ENCODE measurements at regions not wholly inside any gene's neighbourhood (a gene's known extent, or its start where the extent isn't known, plus 50 kb on each side); places are given as distances from the start of the nearest gene placed in this dataset.
"Not testable (repeated sequence)": the region's sequence is repeated elsewhere in the genome, so short reads cannot be mapped to it uniquely, and the experiment has no call there.

DNA sequence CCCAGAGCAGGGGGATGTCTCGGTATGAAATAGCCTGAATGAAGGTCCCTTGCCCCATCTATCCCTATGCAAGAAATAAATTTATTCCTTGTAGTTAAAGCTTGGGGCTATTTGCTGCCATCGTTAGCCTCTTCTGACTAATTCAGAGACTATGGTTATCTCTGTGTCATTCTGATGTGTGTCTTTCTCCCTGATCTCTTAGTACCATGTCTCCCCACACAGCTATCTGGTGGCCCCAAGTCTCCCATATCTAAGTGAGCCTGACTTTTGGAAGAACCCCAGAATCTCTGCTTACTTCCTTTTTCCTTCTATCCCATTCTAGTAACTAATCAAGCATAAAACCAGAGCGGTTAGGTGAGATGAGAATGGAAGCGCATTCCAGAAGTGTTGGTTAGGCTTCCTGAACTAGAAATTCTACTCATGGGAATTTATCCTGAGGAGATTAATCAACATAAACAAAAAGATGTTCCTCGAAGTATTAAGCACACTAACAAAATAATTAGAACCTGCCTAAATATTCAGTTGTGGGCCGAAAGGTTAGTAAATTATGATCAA is 71.4 kb upstream of the BMAL1 start:
- DNase-seq = no peak
- in situ Hi-C loops (cut with HindIII; ENCODE audit: low pct_ligation_motif_present, low pct_unique_long_range_greater_than_20kb, low sequenced_read_pairs) = loop anchor here (25.0 kb wide), 1 partner anchor 131 kb away; no protein-coding TSS in a partner anchor

DNA sequence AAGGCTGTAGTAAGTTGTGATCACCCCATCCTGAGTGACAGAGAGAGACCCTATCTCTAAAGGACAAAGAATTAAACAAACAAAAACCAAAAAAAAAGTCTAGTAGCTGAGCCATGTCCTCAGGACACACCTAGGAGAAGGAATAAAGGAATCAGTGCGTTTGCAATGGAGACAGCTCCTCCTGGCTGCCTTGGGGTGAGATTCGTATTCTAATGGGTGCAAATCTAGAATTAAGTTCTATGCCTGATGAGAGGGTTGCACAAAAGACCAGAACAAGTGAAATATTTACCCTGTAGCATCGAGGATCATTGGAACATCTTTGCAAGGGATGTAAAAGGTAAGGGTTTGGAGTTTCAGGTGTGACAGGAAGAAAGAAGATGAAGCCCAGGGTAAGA is 70.3 kb upstream of the BMAL1 start:
- no peak for DNase-seq
- in situ Hi-C loops (cut with HindIII; ENCODE audit: low pct_ligation_motif_present, low pct_unique_long_range_greater_than_20kb, low sequenced_read_pairs) = loop anchor here (25.0 kb wide), 1 partner anchor 130 kb away; no protein-coding TSS in a partner anchor

DNA sequence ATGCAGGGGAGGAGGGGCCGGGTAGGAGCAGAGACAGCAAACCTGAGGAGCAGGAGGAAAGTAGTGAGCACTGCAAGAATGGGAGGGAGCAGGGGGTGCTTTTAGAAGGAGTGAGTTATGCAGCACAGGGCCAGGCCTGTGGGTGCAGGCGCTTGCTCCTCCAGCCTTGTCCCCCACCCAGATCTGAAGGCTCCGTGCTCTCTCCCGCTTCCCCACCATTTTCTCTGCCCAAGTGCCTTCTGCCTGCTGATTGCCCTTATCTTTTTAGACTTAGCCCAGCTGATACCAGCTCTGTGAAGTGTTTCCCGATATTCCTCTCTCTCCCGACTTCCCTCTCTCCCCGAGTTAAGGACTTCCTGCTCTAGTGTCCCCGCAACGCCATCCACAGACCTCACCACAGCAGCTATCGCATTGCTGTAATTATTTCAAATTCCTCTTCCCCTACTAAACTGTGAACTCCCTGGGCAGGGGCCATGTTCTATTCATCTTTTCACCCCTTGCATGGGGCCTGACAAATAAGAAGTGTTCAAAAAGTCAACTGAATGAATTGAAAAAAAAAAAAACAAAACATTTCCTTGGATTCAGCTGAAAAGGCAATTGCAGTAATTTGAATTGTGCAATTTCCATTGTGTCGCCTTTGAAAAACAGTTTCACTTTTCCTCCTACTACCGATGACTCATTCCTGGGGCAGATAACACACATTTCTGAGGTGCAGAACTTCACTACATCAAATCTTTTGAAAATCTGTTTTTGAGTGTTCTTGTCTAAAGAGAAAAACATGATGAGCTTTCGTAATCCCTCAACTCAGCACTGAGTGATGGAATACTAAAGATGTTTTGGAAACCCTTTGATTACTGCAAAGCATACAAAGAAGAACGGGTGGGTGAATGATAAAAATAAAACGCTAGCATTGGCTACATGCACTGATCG is 69.7 kb upstream of the BMAL1 start:
- in situ Hi-C loops (cut with HindIII; ENCODE audit: low pct_ligation_motif_present, low pct_unique_long_range_greater_than_20kb, low sequenced_read_pairs) = loop anchor here (25.0 kb wide), 1 partner anchor 129 kb away; no protein-coding TSS in a partner anchor
- peak; percentile 51 for DNase-seq

DNA sequence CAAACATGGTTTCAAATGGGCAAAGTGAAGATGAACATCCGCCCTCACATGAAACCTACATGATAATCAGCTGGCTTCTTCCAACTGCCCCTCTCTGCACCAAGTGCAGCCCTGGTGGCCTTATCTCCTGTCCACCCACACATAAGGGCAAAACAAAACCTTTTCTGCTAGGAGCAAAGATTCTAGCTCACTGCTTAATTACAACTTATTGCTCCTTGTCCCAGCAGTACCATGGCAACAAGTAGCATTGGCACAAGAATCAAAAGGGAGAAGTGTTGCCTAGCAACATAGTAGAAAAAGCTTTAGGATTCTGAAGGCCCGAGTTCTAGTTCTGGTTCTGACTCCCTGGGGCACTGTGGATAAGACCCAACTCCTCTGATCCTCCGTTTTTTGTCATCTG is 68.7 kb upstream of the BMAL1 start:
- DNase-seq = no peak
- in situ Hi-C loops (cut with HindIII; ENCODE audit: low pct_ligation_motif_present, low pct_unique_long_range_greater_than_20kb, low sequenced_read_pairs) = loop anchor here (25.0 kb wide), 1 partner anchor 128 kb away; no protein-coding TSS in a partner anchor

DNA sequence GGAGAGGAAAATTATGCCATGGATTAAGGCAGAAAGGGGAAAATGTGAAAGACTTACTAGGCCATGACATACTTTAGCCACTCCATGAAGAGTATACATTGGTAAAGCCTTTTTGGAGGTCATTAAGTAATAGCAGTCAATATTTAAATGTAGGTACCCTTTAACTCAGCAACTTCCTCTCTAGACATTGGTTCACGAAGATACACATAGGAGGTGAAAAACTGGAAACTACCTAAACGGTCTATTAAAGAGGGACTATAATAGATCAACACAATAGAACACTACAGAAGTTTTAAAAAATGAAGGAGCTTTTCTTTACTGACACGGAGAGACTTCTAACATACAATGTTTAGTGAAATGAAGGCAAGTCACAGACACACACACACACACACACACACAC is 68.2 kb upstream of the BMAL1 start:
- DNase-seq = no peak
- in situ Hi-C loops (cut with HindIII; ENCODE audit: low pct_ligation_motif_present, low pct_unique_long_range_greater_than_20kb, low sequenced_read_pairs) = loop anchor here (25.0 kb wide), 1 partner anchor 128 kb away; no protein-coding TSS in a partner anchor

DNA sequence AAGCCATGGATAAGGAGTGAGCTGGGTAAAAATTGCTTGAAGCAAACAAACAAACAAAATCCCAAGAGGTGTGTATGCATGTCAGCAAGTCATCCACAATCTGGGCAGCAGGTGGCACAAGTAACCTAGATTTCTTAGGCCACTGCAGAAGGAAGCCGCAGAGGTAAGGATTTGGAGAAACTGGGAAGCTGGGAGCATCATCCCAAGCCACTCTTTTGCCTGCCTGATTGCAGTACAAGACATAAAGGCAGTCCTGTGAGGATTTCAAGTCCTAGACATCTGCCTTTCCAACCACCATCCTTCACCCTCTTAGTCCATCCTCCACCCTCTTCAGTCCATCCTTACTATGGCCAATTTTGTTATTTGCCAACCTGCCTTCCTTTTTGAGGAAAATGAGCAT is 67.2 kb upstream of the BMAL1 start:
- in situ Hi-C loops (cut with HindIII; ENCODE audit: low pct_ligation_motif_present, low pct_unique_long_range_greater_than_20kb, low sequenced_read_pairs) = loop anchor here (25.0 kb wide), 1 partner anchor 127 kb away; no protein-coding TSS in a partner anchor

DNA sequence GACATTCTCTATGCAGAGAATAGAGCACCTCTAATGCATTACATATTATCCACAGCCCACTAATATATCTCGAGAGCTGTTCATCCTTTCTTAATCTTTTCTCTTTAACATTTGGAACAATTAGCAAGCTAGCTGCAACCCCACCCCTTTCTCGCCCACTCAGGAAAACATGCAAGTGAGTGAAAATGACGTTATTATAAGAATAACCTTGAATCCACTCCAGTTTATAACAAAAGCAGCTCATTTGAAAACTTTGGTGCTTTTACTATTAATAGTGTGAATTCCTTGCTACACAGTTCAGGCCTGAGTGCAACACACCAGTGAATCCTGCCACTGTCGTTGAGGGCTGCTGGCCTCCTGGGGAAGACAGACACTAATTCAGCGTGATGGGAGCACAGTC is 63.3 kb upstream of the BMAL1 start:
- DNase-seq = no peak
- in situ Hi-C loops (cut with HindIII; ENCODE audit: low pct_ligation_motif_present, low pct_unique_long_range_greater_than_20kb, low sequenced_read_pairs) = loop anchor here (25.0 kb wide), 1 partner anchor 123 kb away; no protein-coding TSS in a partner anchor

More for the DNA sequence above, 67.2 kb upstream of the BMAL1 start:
- peak; percentile 77 for DNase-seq

DNA sequence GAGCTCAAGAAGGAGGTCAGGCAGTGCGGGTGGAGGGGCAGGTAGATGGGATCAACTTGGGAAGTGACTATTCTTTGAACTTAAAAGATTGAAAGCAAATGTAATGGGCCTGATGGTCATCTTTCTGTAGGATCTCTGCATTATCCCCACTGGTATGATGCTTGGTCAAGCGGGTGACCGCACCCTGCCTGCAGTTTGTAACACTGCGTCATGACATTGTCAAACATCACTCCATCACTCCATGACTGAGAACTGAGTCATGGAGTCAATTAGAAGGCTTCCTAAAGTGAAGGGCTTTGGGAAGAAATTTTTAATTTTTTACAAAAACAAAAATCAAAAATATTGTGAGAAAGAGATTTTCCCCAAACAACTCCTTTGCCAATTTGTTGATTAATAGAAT is 62.4 kb upstream of the BMAL1 start:
- DNase-seq = peak; percentile 31
- in situ Hi-C loops (cut with HindIII; ENCODE audit: low pct_ligation_motif_present, low pct_unique_long_range_greater_than_20kb, low sequenced_read_pairs) = loop anchor here (25.0 kb wide), 1 partner anchor 122 kb away; no protein-coding TSS in a partner anchor

DNA sequence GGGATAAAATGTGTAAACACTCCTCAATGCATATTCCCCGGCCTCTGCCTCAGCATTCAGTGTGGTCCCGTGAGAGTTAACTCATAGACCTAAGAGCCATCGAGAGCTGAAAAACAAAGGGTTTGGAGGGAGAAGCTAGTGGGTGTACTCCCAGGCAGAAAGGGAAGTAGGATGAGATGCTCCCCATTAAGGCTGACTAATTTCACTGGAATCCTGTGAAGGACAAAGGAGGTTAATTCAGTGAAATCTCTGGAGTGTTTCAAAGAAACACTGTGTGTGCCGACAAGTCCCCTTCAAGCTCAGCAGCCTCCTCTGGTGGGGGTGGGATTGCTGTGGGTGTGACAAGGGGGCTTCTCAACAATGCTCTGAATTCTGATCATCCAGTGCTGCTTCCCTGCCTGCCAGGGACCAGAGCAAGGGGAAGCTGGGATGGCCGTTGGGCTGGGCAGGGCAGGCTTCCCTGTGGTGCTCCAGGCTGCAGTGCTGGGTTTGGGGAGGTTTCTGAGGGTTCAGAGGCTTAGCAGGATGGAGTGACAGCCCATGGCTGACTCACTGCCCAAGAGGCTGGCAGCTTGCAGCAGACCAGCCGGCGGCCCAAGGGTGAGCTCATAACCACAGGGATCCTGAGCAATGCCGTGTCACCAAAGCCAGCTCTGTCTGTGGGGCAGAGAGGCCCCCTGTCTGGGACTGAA is 61.4 kb upstream of the BMAL1 start:
- in situ Hi-C loops (cut with HindIII; ENCODE audit: low pct_ligation_motif_present, low pct_unique_long_range_greater_than_20kb, low sequenced_read_pairs) = loop anchor here (25.0 kb wide), 1 partner anchor 121 kb away; no protein-coding TSS in a partner anchor
- peak; percentile 94 for DNase-seq

DNA sequence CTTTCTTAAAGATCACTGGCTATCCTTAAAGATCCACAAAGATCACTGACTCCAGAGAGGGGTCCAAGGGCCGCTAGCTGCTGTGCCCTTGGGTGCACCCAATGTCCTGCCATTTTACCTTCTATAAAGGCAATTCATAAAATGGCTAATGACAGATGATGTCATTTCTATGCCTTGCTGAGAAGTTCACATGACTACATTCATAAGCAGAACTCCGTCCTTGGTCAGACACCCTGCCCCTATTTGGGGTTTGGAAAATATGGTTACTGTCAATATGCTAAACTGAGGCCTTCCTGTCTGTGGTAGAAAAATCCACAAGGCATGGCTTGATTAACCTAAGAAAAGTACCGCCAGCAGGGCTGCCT is 60.9 kb upstream of the BMAL1 start:
- DNase-seq = no peak
- in situ Hi-C loops (cut with HindIII; ENCODE audit: low pct_ligation_motif_present, low pct_unique_long_range_greater_than_20kb, low sequenced_read_pairs) = loop anchor here (25.0 kb wide), 1 partner anchor 121 kb away; no protein-coding TSS in a partner anchor

DNA sequence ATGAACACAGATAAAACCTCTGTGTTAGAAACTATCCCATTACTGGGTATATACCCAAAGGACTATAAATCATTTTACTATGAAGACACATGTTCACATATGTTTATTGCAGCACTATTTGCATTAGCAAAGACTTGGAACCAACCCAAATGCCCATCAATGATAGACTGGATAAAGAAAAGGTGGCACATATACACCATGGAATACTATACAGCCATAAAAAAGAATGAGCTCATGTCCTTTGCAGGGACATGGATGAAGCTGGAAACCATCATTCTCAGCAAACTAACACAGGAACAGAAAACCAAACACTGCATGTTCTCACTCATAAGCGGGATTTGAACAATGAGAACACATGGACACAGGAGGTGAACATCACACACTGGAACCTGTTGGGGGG is 58.9 kb upstream of the BMAL1 start:
- DNase-seq = not testable (repeated sequence)
- in situ Hi-C loops (cut with HindIII; ENCODE audit: low pct_ligation_motif_present, low pct_unique_long_range_greater_than_20kb, low sequenced_read_pairs) = loop anchor here (25.0 kb wide), 1 partner anchor 119 kb away; no protein-coding TSS in a partner anchor

DNA sequence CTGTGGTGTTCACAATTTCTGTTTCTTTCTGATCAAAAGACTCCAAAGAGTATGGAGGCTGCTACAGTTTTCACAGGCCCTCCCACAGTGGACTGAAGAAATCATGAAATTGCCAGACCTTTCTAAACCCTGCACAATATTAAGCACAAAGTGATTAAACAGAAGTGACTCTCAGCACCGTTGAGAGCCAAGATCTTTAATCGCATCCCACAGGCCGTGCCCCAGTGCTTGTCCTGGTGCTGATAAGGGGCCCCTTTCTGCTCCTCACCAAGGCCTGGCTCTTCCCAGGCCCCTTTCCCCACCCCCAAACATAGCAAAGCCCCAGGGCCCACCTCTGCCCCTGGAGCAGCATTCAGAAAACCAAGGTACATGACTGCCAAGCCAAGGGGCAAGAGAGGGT is 57.4 kb upstream of the BMAL1 start:
- DNase-seq = no peak
- in situ Hi-C loops (cut with HindIII; ENCODE audit: low pct_ligation_motif_present, low pct_unique_long_range_greater_than_20kb, low sequenced_read_pairs) = loop anchor here (25.0 kb wide), 1 partner anchor 117 kb away; no protein-coding TSS in a partner anchor

DNA sequence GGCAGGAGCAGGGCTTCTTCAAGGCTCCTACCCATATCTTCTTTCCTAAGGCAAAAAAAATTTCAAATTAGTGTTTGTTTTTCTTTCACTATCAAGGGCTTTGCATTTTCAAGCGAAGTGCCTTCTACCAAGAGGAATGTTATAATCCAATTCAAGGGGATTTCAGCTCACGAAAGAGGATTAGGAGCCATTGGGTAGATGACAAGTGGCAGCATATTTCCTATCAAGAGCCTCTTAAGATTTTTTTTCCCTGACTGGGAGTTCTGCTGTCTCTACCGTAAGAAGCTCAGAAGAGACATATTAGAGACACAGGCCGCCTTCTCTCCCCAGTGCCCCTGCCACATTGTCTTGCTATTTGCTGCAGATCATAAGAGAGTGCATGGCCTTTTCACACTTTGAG is 55.9 kb upstream of the BMAL1 start:
- DNase-seq = no peak
- in situ Hi-C loops (cut with HindIII; ENCODE audit: low pct_ligation_motif_present, low pct_unique_long_range_greater_than_20kb, low sequenced_read_pairs) = loop anchor here (25.0 kb wide), 1 partner anchor 116 kb away; no protein-coding TSS in a partner anchor

DNA sequence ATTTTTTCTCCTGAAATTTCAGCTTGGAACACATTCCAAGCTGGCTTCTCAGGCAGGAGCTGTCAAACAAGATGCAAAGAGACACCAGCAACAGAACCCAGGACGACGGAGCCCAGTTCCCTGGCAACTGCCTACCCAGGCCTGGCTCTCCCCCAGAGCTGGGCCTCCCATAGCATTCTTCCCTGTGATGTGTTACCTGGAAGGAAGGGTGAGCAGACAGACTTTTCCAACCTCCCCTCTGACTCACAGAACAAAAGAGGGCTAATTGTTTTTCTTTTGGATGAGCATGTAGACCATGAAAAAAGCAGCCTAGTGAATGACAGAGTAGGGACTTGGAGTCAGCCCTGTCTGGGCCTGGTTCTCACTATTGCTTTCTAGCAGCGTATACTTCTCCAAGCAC is 55.3 kb upstream of the BMAL1 start:
- no peak for DNase-seq
- in situ Hi-C loops (cut with HindIII; ENCODE audit: low pct_ligation_motif_present, low pct_unique_long_range_greater_than_20kb, low sequenced_read_pairs) = loop anchor here (25.0 kb wide), 1 partner anchor 115 kb away; no protein-coding TSS in a partner anchor

DNA sequence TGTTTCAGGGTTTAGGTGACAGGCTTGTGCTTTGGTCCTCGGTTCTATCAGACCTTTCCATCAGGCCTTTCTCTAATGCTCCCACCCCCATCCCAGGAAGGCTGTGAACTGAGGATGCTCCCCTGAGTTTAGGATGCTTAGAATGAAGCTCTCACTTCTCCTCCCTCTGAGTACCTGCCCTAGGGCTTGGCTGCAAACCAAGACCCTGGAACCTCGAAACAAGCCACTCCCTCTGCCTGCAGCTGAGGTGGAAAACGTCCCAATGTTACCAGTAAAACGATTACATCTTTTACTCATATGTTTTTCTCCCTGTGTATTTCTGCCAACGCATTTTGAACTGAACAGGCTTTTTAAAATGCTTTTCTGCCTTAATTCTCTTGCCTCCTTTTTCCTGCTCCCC is 54.5 kb upstream of the BMAL1 start:
- no peak for DNase-seq
- in situ Hi-C loops (cut with HindIII; ENCODE audit: low pct_ligation_motif_present, low pct_unique_long_range_greater_than_20kb, low sequenced_read_pairs) = loop anchor here (25.0 kb wide), 1 partner anchor 114 kb away; no protein-coding TSS in a partner anchor

DNA sequence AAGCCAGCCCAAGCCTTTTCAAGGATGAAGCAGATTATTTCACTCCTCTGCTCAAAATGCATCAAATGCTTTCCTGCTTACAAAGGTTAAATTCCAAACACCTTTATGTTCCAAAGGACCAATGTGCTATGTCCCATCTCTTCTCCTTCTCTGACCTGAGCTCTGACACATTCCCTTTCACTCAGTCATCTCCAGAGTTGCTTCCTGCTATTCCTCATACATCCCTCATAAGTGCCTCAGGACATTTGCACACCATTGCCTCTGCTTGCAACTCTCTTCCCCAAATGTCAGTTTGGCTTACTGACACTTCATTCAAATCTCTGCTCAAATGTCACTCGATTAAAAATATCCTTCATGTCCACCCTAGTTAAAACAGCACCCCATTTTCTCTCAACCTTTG is 53.3 kb upstream of the BMAL1 start:
- in situ Hi-C loops (cut with HindIII; ENCODE audit: low pct_ligation_motif_present, low pct_unique_long_range_greater_than_20kb, low sequenced_read_pairs) = loop anchor here (25.0 kb wide), 1 partner anchor 113 kb away; no protein-coding TSS in a partner anchor
- DNase-seq = no peak

DNA sequence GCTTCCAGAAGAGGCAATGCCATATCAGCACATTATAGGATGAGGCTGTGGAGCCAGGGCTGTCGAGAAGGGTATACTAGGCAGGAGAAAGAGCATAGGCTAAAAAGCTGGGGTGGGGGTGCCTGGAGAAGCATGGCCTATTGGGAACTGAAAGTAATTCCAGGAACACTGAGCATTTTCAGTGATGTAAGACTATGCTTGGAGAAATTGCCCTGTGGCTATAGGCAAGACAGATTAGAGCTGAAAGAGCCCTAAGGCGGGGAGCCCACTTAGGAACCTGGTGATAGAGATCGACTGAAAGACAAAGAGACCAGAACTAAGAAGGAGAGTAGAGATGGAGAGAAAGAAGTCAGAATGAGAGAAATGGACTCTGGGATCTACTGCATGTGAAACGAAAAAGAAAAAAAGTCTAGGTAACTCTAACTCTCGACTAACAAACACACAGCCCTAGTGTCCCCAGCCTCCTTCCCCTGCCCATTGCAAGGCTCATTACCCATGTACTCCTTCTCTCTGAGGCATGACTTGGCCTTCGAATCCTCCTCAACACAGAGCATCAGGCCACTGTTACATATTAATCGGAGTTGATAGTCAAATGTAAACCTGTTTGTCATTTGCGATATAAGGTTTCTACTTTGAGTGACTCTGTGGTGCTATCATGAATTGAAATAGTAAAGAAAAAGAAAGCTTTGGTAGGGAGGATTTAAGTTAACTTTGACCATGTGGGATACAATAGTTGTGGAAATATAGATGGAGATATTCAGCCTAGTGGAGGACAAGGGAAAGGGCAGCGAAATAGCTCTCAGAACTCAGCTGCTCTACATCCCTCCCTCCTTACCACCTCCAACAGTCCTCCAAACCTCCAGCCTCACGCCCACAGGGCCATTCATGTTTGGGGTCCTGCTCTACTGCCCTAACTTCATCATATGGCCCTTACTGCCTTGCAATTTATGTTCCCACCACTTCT is 52.3 kb upstream of the BMAL1 start:
- DNase-seq = peak; percentile 41
- in situ Hi-C loops (cut with HindIII; ENCODE audit: low pct_ligation_motif_present, low pct_unique_long_range_greater_than_20kb, low sequenced_read_pairs) = no loop called here

All from ACHN (cell line).